Left colon (tissue), 2 donors: ENCODE measurements at regions not wholly inside any gene's neighbourhood (a gene's known extent, or its start where the extent isn't known, plus 50 kb on each side); places are given as distances from the start of the nearest gene placed in this dataset.

Experiments used
- ATAC-seq: fragments of 200-7000 bp; cut with Tn5 transposase; one replicate; pipeline ENCODE4 v1.9.1; 2020; ENCODE audit warnings: mild to moderate bottlenecking, moderate library complexity
- DNase-seq, 2 donors: peaks; one replicate each; pipeline ENCODE4 v3.0.0-alpha.2; 2020
- intact Hi-C, 2 donors: fragments of 100-400 bp; cut with DNase I in 1 of 2; cut with micrococcal nuclease in 1 of 2; formaldehyde crosslinking; loops; one replicate each; pipeline versions ENCODE4 v1.11.2 to v1.14.0; 2022; cut with DNase I, micrococcal nuclease
- donor health status: DM: no; HTN: no; CAD: no.
- donor health status: DM: yes; HTN: yes; CAD: no.

DNA sequence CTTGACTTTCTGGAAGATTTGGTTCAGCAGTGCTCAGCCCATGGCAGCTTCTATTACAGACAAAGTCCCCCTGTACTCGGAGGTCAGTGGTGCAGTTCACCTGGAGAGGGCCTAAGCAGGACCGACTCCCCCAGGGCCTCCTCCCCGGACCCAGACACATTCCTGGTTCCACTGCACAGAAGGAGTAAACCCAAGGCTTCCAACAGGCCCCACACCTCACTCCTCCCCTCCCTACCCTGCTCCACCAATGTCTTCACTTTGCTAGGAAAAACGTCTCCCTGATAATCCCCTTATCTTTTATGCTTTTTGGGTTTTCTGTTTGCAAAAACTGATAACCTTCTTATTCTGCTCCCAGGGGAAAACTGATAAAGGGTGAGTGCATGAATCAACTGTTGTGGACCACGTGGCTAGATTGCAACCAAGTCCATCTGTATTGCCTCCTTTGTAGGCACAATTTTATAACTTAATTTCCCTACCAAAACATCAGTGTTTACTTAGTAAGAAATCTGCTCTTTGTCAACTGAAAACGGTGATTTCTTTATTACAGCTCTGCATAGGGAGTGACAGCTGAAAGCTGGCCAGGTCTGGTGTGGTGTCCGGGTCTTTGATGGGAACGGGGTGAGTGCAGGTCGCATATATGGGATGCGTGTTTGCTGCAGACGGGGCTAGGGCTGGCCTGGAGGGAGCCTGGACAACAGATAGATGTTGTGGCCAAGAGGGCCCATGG is 202.5 kb downstream of the GLI2 start:
- DNase-seq (peak in 1 of 2 donors; percentile 14), ATAC-seq (peak; percentile 38)
- intact Hi-C loops: no loop called here

DNA sequence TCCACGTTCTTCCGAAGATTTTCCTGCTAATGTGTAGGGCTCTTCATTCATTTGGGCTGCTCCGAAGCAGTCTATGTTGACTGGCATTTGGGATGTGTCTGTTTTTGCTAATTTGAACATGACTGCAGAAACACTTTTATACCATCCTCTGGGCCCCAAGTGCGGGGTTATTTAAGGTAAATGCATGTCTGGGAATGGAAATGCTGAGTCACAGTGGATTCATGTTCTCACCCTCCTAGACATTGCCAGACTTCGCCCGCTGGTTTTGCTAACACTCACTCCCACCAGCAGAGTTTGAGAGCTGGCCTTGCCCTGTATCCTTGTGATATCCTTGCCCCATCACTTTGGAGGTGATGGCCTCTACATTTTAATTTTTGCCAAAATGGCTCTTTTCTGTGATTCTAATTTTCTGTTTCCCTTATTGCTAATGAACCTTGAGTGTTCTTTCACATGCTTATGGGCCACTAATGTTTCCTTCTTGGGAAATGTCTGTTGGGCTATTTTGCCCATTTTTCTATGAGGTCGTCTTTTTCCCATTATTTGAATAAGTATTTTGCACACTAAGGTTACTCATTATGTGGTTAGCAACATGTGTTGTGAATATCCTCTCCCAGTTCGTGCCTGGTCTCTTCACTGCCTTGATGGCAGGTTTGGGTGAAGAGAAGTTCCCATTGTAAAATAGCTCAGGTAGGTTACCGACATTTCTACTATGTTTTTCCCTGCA is 204.1 kb downstream of the GLI2 start:
- DNase-seq (no peak), ATAC-seq (no peak)
- intact Hi-C loops: no loop called here

DNA sequence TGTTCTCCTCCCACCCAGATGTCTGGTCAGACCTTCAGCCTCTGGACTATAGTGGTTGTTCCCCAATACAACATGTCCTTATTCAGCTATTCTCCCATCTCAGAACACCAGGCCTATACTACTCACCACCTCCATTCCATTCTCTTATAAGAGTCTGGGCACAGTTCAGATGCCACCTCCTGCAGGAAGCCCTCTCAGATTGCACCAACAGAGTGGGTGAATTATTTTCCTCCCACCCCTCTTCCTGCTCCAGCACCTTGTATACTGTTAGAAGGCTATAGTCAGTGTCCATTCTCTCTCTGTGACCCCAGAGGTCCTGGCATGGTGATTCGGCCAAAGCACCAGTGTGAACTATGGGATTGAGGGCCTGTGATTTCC is 204.6 kb downstream of the GLI2 start:
- ATAC-seq (no peak), DNase-seq (no peak)
- intact Hi-C loops: no loop called here

DNA sequence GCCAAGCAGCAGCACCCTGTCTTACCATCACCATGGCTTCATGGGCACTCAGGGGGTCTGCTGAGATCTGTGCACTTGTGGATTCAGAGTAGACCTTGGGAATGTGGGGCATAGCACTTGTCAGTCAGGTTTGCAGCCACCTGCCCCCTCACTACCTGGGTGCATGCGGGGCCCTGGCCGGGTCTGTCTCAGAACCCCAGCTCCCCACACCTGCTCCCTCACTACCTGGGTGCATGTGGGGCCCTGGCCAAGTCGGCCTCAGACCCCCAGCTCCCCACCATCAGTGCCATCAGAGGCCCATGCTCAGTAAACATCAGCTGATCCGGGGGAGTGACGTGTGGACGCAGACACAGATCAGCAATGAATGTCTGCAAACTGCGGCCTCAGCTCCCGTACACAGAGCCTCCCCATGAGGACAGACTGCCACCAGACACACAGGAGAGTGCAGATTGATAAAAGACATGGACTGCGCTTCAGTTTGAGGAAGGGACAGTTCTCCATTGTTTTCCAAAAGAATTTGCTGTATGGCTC is 205.1 kb downstream of the GLI2 start:
- ATAC-seq (no peak), DNase-seq (no peak)
- intact Hi-C loops: no loop called here

DNA sequence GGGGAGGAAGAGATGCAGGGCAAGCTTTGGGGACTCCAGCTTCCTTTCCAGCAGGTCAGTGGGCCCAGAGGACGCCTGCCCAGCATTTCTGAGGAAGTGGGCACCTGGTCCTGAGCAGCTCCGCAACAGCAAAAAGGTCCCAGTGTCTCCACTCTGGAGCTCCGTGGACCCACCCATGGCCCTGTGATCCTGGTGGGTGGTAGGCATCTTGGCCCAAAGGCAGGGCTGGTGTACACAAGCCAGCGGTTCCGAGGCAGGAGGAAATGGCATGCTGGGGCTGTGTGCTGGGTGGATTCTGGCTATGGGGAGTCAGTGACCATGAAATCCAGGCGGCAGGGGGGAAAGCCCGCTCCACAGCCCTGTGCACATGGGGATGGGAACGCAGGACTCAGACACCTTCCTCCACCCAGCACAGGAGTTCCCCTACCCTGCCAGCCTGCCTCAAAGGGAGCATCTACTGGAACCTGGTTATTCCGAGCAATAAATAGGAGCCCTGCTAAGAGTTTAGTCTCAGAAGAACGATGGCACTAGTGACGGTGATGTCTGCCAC is 206.0 kb downstream of the GLI2 start:
- intact Hi-C loops: no loop called here
- DNase-seq: no peak
- no peak for ATAC-seq

DNA sequence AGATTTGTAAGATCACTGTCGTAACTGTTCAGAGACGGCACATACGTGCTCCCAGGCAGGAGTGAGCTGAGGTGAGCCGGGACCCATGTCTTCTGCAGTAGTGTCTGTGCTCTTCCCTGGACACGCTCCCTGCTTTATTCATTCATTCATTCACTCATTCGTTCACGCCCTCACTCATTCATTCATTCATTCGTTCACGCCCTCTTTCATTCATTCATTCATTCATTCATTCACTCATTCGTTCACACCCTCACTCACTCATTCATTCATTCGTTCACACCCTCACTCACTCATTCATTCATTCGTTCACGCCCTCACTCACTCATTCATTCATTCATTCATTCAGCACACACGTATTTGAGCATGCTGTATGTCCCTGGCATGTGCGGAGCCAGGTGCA is 207.0 kb downstream of the GLI2 start:
- intact Hi-C loops: no loop called here
- ATAC-seq: no peak
- no peak for DNase-seq

DNA sequence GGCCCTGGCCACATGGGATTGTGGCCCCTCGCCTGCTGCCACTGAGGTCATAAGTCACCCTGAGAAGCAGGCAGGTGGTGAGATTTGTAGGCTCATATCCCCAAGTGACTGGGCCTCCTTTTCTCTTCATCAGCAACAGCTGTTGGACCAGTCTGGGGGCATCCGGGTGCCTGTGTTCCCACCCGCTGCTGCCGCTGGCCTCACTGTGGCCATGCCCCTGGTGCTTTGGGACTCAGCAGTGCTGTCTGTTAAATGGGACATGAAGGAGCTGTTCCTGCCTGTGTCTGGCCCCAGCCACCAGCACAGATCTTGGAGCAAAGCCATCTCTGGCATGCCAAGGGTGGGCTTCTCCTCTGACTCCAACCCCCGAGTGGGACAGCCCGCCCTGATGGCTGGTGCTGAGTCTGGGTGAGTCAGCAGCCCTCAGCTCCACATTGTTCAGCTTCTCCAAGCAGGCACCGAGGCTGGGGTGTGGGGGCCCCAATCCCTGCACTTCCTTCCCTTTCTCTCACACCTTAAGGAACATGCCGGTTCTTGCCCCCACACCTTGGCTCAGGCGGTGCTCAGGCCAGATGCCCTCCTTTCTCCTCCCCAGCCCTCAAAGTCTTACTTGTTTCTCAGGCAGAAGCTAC is 207.9 kb downstream of the GLI2 start:
- no peak for ATAC-seq
- intact Hi-C loops: no loop called here
- no peak for DNase-seq

DNA sequence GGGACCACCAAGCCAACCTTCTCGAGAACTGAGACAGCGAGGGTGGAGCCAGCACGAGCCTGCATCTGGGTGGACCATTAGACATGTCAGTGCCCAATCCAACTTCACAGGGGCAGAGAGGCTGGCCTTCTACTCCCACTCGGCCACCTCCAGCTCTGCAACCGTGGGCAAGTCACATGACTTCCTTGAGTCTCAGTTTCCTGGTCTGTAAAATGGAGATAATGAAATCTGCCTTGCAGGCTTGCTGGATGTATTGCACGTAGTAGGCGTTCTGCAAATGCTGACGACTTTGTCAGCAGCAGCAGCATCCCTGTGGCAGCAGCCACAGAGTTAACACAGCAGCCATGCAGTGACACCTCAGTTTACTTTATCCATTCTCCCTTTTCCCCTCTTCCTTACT is 208.9 kb downstream of the GLI2 start:
- intact Hi-C loops: no loop called here
- ATAC-seq (no peak), DNase-seq (no peak)

DNA sequence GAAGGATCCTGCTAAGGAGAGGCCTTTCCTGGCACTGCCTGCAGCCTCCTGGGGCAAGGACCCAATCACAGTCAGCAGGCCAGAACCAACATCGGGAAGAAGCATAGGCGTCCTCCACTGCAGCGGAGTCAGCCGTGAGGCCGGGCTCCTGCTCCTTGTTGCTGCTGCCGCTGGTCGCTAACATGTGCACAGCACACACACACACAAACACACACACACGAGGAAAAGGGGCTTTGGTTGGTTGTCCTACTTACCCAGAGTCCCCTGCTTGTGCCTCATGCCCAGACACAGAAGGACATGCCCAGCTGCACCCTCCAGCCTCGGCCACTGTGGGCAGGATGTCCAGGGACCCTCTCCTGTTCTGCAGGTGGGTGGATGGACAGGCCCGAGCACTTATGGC is 209.4 kb downstream of the GLI2 start:
- no peak for DNase-seq
- intact Hi-C loops: no loop called here
- no peak for ATAC-seq

DNA sequence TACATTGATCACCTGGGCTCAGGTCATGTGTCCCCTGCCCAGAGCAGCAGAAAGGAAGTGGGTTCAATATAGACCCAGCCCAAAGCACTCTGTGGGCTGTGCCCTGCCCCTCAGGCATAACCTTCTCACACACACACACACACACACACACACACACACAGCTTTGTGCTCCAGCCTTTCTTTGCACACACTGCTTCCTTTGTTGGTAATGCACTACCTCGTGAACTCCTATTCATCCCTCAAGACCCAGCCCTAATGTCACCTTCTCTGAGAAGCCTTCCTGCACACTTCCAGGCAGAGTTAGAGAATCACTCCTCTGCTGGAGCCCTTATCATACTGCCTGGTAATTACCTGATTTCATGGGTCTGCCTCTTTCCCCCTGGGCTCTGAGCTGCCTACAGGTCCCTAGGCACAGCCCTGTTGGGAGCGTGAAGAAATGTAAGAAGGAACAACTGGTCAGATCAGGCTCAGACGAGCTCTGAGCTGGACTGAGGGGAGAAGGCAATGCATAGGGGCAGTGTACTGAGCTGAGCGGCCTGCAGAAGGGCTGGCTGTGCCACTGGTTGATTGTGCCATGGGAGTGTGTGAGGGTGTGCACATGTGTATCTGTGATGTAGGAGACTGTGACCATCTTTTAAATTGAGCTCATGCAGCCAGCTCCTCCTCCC is 210.3 kb downstream of the GLI2 start:
- ATAC-seq (no peak), DNase-seq (no peak)
- intact Hi-C loops: no loop called here

DNA sequence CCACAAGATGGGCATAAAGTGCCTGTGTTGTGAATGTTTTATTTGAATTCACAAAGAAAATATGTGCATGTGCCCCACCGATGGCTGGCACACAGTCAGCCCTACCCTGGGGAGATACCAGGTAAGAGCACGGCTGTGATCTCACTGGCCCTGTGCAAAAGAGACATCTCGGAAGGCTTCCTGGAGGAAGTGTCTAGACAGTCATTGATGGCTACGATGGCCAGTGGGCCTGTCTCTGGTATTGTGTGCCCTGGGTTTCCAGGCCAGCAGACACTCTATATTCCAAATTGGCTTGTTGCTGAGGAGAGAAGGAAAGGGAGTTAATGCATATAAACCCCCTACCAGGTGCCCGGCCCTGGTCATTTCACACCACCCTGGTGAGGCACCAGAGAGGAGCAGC is 211.7 kb downstream of the GLI2 start:
- ATAC-seq (no peak), DNase-seq (no peak)
- intact Hi-C loops: no loop called here

DNA sequence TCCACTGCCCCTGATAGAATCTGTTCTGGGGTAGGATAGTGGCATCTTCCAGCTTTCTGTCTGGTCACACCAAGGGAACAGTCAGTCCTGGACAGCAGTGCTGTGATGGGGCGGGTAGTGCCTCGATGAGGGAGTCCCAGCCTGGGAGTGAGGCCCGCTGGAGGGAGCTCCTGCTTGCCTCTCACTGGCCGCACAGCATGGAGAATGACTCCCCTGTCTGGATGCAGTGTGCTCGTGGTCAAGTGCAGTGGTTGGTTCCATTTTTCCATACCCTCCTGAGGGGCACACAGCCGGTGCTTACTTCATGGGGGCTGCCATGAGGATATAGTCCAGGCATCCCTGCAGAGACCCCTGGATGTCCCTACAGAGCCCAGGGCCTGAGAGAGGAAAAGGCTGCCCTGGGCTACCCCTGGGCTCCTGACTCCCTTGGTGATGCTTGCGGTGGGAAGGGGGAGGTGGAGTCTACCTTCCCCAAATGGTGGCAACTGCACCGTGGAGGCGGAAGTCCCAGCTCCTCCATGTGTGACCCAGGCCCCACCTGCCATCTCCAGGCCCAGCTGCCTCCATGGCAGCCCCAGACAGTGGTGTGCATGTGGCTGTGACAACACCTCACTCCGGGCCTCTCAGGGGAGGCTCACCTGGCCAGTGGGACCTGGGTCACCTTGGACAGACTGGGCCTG is 212.5 kb downstream of the GLI2 start:
- no peak for ATAC-seq
- DNase-seq: no peak
- intact Hi-C loops: no loop called here

DNA sequence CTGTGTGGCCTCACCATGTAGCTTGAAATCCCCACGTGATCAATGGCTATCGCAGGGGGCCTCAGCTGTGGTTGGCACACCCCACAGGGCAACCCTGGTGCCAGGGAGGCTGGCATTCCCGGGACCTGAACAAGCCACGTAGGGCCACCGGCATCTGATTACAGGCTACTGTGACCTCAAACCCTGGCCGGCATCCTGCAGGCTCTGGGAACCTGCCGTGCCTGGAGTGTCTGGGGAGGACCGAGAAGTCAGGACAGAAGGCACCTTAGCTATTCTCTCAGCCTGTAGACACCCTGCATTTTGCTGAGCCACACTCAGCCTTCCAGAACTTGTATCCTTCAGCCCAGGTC is 213.0 kb downstream of the GLI2 start:
- intact Hi-C loops: no loop called here
- DNase-seq: no peak
- ATAC-seq: no peak

DNA sequence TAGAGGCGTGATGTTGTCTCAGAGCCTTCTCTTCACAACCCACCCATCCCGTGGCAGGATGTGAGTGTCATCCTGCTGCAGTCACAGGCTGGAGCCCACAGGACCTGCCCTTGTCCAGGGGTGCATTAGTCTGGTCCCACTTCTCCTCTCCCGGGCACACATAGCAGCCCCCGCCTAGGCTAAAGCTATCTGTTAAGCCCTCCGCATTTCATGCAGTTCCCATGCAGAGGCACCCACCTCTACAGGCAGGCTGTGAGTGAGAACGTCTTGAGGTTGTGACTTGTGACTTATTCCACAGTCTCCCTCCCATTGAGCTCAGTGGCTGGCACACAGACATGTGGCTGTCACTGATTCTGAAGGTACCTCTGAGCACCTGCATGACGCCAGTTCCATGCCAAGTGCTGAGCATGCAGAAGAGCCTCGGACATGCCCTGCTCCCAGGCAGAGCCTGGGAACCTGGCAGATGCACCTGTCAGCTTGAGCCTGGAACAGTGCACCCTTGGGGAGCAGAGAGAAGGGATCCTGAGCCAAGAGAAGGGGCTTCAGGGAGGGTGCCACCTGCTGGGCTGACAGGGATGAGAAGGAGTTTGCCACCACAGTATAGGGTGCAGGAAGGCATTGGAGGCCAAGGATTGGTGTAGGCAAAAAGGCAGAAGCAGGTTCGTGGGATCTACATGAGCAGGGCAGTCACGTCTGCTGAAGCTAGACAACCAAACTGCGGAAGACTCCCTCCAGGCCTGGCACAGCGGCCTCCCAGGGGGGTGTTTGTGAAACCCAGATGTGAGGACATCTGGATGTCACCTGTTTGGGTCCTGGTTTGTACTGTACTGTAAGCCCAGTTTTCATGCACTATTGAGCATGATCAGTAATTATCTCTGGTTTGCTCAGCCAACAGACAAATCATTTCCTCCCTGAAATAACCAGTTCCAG is 213.6 kb downstream of the GLI2 start:
- intact Hi-C loops: no loop called here
- DNase-seq (peak in 1 of 2 donors; percentile 32), ATAC-seq (peak; percentile 62)

DNA sequence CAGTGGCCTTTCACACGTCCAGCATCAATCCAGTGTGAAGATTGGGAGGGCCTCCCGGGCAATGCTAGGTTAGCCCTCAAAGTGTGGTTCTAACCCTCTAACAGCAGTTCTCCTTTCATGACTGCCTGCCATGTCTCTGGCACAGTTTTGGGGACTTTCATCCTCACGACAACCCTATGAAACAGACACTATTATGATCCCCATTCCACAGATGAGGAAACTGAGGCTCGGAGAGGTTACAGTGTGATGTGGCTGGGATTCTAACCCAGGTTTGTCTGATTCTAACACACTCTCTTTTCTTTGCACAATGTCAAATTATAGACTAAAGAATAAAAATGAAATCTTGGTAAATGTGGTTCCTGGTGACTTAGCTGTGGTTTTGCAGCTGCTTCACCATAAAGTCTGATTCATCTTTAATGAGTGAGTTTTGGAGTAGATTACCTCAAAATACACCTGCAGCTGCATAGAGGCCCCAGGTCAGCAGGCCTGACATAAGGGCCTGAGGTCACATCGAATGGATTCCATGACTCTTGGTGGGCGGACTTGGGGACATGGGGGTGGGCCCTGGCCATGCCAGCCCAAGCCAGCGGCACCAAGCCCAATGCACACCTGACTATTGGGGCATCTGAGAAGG is 214.4 kb downstream of the GLI2 start:
- intact Hi-C loops: no loop called here
- no peak for DNase-seq
- ATAC-seq: no peak

DNA sequence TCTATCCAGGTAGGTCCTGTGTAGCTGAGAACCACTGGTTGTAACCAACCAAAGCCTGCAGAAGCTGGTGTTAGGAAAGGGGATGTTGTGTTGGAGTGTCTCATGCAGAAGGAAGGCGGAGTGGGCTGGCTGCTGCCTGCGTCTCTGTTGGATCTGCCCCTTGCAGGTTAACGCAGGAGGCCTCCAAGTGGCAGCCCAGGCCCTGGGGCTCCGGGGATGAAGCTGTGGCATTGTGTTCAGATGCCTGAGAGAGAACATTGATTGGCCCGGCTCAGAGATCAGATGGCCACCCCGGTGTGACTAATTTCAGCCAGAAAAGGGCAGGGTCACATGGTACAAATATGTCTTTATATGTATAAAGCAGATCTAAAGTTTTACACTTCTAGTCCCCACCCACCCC is 216.0 kb downstream of the GLI2 start:
- no peak for DNase-seq
- intact Hi-C loops: no loop called here
- ATAC-seq: no peak

DNA sequence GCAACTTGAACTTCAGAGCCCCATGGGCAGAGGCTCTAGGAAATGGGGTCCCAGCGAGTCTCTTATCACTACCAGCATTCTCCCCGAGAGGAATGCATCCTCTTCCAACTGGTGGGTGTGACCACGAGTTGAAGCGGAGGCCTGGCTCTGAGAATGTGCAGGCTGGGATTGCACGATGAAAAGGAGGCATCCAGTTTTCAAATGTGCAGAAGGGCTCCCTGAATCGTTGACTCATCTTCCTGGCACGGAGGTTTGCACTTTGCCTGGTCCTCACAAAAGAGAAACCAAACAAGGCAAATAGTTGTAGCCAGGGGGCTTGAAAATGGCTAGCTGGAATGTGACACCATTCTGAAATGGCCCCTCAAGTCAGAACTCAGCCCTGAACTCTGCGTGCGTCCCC is 216.7 kb downstream of the GLI2 start:
- intact Hi-C loops: no loop called here
- DNase-seq (no peak), ATAC-seq (no peak)
